HPDE6-E6E7 (cell line): ENCODE measurements at regions not wholly inside any gene's neighbourhood (a gene's known extent, or its start where the extent isn't known, plus 50 kb on each side); places are given as distances from the start of the nearest gene placed in this dataset.
A peak's percentile ranks its signal among the peaks of the same experiment; 100 is the strongest.

Experiments used
- DNase-seq: peaks from one replicate; pipeline ENCODE4 v3.0.0; 2011; ENCODE audit warnings: missing footprints; ENCODE audit errors: extremely low spot score

- DNase-seq = peak; percentile 35
Measured at GRCh38 chr3:99542767-99543518, 95.5 kb upstream of the COL8A1 start.

DNA sequence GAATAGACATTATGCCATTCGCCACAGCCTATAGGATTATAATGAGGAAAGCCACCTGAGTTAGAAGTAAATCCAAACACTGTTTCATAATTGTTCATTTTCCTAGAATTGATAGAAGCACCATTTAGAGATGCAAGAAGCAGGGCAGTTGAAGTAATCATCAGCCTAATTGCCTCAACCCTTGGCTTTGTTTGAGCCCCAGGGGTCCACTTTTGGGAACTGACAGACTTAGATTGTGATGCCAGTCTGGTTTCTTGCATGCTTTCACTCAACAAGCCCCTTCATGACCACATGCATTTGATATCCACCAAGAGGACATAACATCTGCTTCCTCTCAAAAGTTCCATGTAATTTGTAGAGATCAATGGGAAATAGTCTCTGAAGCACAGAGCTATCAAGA lies 97.2 kb upstream of the COL8A1 start:
- DNase-seq = no peak

GRCh38 chr3:99537416-99537815 lies 101.0 kb upstream of the COL8A1 start:
- no peak for DNase-seq

- no peak for DNase-seq
Measured at GRCh38 chr3:99536555-99537314, 101.7 kb upstream of the COL8A1 start.

DNA sequence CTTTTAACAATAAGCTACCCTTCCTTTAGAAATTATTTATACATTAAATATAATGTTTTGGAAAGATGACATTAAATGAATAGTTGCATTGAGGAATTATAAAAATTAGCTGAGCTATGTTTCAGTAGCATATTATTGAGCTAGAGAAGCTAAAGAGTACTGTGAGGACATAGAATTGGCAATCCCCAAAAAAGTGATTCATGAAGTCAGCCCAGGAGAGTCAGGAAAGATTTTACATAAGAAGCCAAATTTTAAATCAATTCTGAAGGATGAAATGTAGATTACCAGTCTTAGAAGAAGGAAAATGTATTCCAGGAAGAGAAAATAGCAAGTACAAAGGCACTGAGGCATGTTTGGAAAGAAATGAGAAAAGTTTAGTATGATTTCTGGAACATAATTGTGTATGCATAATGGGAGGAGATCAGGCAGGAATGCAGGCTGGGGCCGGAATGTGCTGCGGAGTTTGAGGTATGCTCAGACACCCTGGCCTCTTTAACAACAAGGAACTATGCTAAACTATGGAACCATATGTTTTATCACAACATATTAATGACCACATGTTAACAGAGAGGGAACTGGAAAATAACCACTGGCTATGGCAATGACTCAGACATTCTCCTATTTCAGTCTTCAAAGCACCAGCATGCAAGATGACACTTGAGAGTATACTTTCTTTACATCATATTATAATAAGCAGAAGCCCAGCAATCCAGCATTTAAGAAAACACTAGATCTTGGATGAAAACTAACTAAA lies 103.3 kb upstream of the COL8A1 start:
- DNase-seq = peak; percentile 31

DNA sequence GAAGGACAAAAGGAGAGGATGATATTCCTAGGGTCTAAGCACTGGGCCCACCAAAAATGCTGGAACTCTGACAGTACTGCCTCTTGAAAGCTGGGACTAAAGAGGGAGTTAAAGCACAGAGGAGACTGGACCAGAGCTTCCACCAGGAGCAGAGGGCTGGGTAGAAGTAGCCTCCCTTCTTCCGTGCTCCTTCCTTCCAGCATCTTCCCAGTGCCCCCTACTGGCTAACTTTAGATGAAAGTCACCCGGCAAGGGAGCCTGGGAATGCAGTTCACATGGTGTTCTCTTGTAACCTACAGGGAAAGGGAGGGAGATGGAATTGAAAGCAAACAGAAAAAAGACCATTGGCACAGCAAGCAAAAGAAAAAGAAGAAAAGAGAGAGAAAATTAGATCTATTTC lies 106.1 kb upstream of the COL8A1 start:
- no peak for DNase-seq

GRCh38 chr3:99529265-99529664 lies 109.1 kb upstream of the COL8A1 start:
- no peak for DNase-seq

GRCh38 chr3:99526921-99527320 lies 111.5 kb upstream of the COL8A1 start:
- no peak for DNase-seq

- DNase-seq = no peak
Measured at GRCh38 chr3:99524559-99524958, 113.8 kb upstream of the COL8A1 start.

- DNase-seq = no peak
Measured at GRCh38 chr3:99523431-99524127, 114.8 kb upstream of the COL8A1 start.

GRCh38 chr3:99522147-99522546 lies 116.2 kb upstream of the COL8A1 start:
- DNase-seq = no peak

- no peak for DNase-seq
Measured at GRCh38 chr3:99521551-99521950, 116.8 kb upstream of the COL8A1 start.

DNA sequence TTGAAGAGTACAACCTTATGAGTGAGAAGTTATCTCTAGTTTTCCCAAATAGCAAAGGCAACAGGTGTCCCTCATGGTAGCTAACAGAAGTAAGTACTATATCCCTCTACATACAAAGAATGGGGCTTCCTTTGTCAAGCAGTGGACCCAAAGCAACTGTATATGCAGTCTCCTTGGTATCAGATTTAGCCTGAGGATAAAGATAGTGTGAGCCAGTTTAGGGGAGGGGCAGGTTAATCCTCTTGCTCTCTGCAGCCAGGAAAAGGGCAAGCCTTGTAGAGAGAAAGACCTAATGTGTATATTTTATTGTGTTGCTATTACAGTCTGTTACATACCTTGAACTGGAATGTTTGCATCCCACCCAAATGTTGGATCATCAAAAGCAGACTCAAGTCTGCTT lies 117.9 kb upstream of the COL8A1 start:
- DNase-seq = no peak

DNA sequence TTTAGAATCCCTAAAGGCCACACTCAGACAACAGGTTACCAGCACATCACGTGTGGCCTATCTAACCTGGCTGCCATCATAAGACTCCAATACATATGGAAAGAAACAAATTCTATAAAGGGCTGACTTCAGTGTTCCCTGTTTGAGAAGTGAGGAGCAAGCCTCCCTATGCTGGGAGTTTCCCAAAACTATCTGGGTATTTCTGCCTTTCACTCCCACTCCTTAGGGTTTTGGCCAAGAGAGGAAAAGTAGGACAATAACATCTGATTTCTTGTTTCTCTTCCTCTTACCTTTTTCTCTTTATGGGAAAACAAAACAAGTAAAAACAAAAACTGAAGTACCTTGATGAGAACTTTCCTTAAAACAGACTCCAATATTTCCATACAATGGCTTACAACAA lies 121.5 kb upstream of the COL8A1 start:
- no peak for DNase-seq

- no peak for DNase-seq
Measured at GRCh38 chr3:99515891-99516290, 122.5 kb upstream of the COL8A1 start.

- DNase-seq = no peak
Measured at GRCh38 chr3:99509224-99509623, 129.2 kb upstream of the COL8A1 start.

DNA sequence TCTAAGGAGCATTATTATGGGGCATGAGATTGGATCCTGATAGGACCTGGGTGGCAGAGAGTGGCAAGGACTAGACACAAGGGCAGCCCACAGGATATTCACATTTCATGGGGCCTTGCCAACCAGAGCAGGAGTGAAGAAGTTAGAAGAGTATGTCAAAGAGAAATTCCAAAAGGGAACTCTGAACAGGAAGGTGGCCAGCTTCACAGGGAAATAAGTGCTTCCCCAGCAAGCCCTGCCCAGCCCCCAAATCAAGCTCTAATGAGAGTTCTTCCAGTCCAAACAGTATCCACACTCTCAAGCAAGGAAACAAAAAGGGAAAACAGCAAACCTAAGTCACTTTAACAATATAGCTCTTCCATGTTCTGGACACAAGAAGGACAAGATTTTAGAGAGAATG lies 130.2 kb upstream of the COL8A1 start:
- DNase-seq = no peak

GRCh38 chr3:99505646-99506269 lies 132.6 kb upstream of the COL8A1 start:
- no peak for DNase-seq

DNA sequence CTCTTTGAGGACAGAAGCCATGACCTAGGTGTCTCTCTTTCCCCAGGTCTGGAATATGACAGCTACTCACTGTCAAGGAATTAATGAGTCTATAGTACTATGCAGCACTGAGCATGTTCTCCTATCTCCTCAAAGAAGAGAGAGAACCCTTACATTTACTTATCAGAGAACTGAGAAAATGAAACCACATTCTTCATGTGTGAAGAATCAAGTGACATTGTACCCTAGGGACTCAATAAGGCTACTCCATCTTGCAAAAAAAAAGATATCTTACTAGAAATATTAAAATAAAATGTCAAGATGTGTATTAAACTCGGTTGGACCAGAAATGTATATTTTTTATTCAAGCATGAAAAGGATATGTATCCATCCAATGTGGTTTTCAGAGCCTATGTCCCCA lies 133.2 kb upstream of the COL8A1 start:
- no peak for DNase-seq

DNA sequence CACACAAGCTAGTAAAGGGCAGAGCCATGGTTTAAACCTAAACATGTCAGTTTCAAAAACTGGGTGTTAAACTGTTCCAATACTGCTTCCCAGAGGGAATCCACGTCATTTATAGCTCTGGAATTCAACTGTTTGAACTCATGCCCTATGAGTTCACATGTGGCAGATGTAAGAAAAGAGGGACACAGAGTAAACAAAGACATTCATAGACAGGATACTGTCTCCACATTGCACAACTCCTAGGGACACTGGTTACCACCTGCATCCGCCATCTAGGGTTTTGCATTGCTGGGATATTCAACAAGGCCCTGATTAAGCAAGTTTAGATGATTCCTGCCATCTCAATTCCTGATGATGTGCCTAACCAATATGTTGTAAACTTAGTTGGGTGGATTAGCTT lies 134.1 kb upstream of the COL8A1 start:
- no peak for DNase-seq

- DNase-seq = no peak
Measured at GRCh38 chr3:99503350-99503749, 135.0 kb upstream of the COL8A1 start.

GRCh38 chr3:99502871-99503270 lies 135.5 kb upstream of the COL8A1 start:
- no peak for DNase-seq
